Endothelial cell of umbilical vein (primary cell): ENCODE measurements at regions not wholly inside any gene's neighbourhood (a gene's known extent, or its start where the extent isn't known, plus 50 kb on each side); places are given as distances from the start of the nearest gene placed in this dataset.

Experiments
- BruUV-seq: library from RNA; stranded (reverse); fragments of 400-500 nt; replicated peaks from 2 replicates; lab custom pipeline; 2021; lab: Mats Ljungman, UMichigan
- CTCF ChIA-PET: fragments of 300-600, 350-600 bp; sonication (Branson Sonifier 250); formaldehyde crosslinking; loops from one replicate; lab custom pipeline; 2021; ENCODE audit warnings: antibody characterized with exemption, inconsistent platforms; lab: Charles Lee
- POLR2A ChIA-PET: fragments of 300-600, 350-600 bp; sonication (Branson Sonifier 250); formaldehyde crosslinking; loops from one replicate; lab custom pipeline; 2021; ENCODE audit warnings: antibody characterized with exemption, inconsistent platforms; lab: Charles Lee
- DNase-seq: peaks from one replicate; pipeline ENCODE4 v3.0.0-alpha.2; 2011; ENCODE audit warnings: low read depth, low spot score
- FAIRE-seq: peaks from 2 replicates; lab custom pipeline; 2011; peaks lifted over from hg19 to GRCh38; lab: Jason Lieb, UNC
- H2AFZ ChIP-seq: 2 replicates; pipeline ENCODE4 v1.6.0; 2012; ENCODE audit warnings: low read depth, low read length, control low read depth, inconsistent platforms
- H3K27ac ChIP-seq: 2 replicates; pipeline ENCODE4 v1.5.1; 2011; ENCODE audit warnings: low read depth, mild to moderate bottlenecking, control low read depth, low read length, moderate library complexity; ENCODE audit not compliant: insufficient read depth
- H3K27me3 ChIP-seq, 2 experiments: 2 replicates each; pipeline versions ENCODE4 v1.6.0 to v1.6.1; 2011; ENCODE audit warnings: low read length in 2 of 2, mixed read lengths in 1 of 2; ENCODE audit not compliant: control insufficient read depth in 2 of 2, insufficient read depth in 2 of 2
- H3K36me3 ChIP-seq, 2 experiments: 2 replicates in 1 of 2; 3 replicates in 1 of 2; pipeline ENCODE4 v1.5.1; 2011; ENCODE audit warnings: low read length in 2 of 2, mild to moderate bottlenecking in 1 of 2, moderate library complexity in 1 of 2; ENCODE audit not compliant: control insufficient read depth in 2 of 2, insufficient read depth in 2 of 2; ENCODE audit errors: extremely low read depth in 1 of 2
- H3K4me1 ChIP-seq: 3 replicates; pipeline ENCODE4 v1.5.1; 2011; ENCODE audit warnings: mild to moderate bottlenecking, low read length; ENCODE audit not compliant: control insufficient read depth, insufficient read depth; ENCODE audit errors: extremely low read depth
- H3K4me2 ChIP-seq: 2 replicates; pipeline ENCODE4 v1.6.1; 2011; ENCODE audit warnings: low read length, control low read depth, mixed read lengths; ENCODE audit not compliant: insufficient read depth
- H3K4me3 ChIP-seq, 3 experiments: fragments of 200-600 bp in 1 of 3; sonication (generic), shearing (Covaris generic) in 1 of 3; replicated peaks in 1 of 3; 2 replicates each; pipeline ENCODE4 v1.5.1; 2011 to 2016; ENCODE audit warnings: control low read depth in 3 of 3, low read length in 3 of 3, mild to moderate bottlenecking in 2 of 3, inconsistent platforms in 1 of 3, low read depth in 1 of 3, moderate library complexity in 1 of 3; ENCODE audit not compliant: insufficient read depth in 1 of 3
- H3K79me2 ChIP-seq: 2 replicates; pipeline ENCODE4 v1.6.0; 2012; ENCODE audit warnings: low read length, inconsistent platforms; ENCODE audit not compliant: control insufficient read depth, insufficient read depth
- H3K9ac ChIP-seq: replicated peaks from 2 replicates; pipeline ENCODE3; 2011; ENCODE audit warnings: low read length, control low read depth; ENCODE audit not compliant: insufficient read depth; ENCODE audit errors: extremely low read depth
- H3K9me1 ChIP-seq: replicated peaks from 3 replicates; pipeline ENCODE4 v1.6.0; 2011; ENCODE audit warnings: mild to moderate bottlenecking, low read length; ENCODE audit not compliant: control insufficient read depth, insufficient read depth; ENCODE audit errors: extremely low read depth
- H3K9me3 ChIP-seq: replicated peaks from 2 replicates; pipeline ENCODE4 v1.5.1; 2012; ENCODE audit warnings: low read length, inconsistent platforms; ENCODE audit not compliant: control insufficient read depth, insufficient read depth
- H4K20me1 ChIP-seq: replicated peaks from 2 replicates; pipeline ENCODE3; 2011; ENCODE audit warnings: mild to moderate bottlenecking, low read length; ENCODE audit not compliant: control insufficient read depth, insufficient read depth; ENCODE audit errors: extremely low read depth
- EZH2 ChIP-seq: IDR thresholded peaks from 2 replicates; pipeline ENCODE4 v1.6.1; 2012; ENCODE audit warnings: borderline replicate concordance, low read depth, mild to moderate bottlenecking, moderate library complexity, low read length, inconsistent platforms; ENCODE audit not compliant: severe bottlenecking
- FOS ChIP-seq: IDR thresholded peaks from 2 replicates; pipeline ENCODE4 v1.6.1; 2011; ENCODE audit warnings: mild to moderate bottlenecking, low read length, moderate library complexity, borderline replicate concordance; ENCODE audit not compliant: insufficient read depth
- GATA2 ChIP-seq: IDR thresholded peaks from 2 replicates; pipeline ENCODE4 v1.7.0; 2011; ENCODE audit warnings: low read depth, mild to moderate bottlenecking, moderate library complexity, mixed read lengths, low read length; ENCODE audit not compliant: insufficient read length, insufficient read depth
- JUN ChIP-seq: IDR thresholded peaks from 2 replicates; pipeline ENCODE4 v1.6.1; 2011; ENCODE audit warnings: borderline replicate concordance, low read depth; ENCODE audit not compliant: insufficient read length, insufficient read depth
- MYC ChIP-seq: IDR thresholded peaks from one replicate; pipeline ENCODE4 v1.6.1; 2011; ENCODE audit warnings: mild to moderate bottlenecking, low read depth, low read length
- POLR2A ChIP-seq: IDR thresholded peaks from 2 replicates; pipeline ENCODE4 v1.6.1; 2012; ENCODE audit warnings: low read depth, mild to moderate bottlenecking, control low read depth, low read length
- POLR2AphosphoS5 ChIP-seq: IDR thresholded peaks from 2 replicates; pipeline ENCODE4 v1.6.1; 2012; ENCODE audit warnings: low read depth, mild to moderate bottlenecking, control low read depth, low read length, moderate library complexity; ENCODE audit not compliant: insufficient read depth
- dilution Hi-C: fragments of 300-500 bp; cut with MboI; formaldehyde crosslinking; loops from one replicate; pipeline ENCODE4 v1.15.0; 2019; ENCODE audit warnings: low sequenced_read_pairs; ENCODE audit not compliant: extremely low pct_ligation_motif_present
- intact Hi-C: fragments of 100-400 bp; cut with micrococcal nuclease; formaldehyde crosslinking; loops from one replicate; pipeline ENCODE4 v1.10.0; 2022
- TF ChIP-seq, protein P1 (sequence below): IDR thresholded peaks from 2 replicates; pipeline ENCODE4 v1.6.1; 2011; ENCODE audit not compliant: insufficient read depth, insufficient read length
- TF ChIP-seq, protein P2 (sequence below), 2 donors: IDR thresholded peaks; 1 replicate in 1 of 2; 2 replicates in 1 of 2; pipeline ENCODE4 v1.5.1; 2011; ENCODE audit warnings: low read length in 2 of 2, mild to moderate bottlenecking in 2 of 2, moderate library complexity in 2 of 2, control low read depth in 1 of 2, inconsistent platforms in 1 of 2, low read depth in 1 of 2; ENCODE audit not compliant: insufficient read depth in 1 of 2; ENCODE audit errors: extremely low read depth in 1 of 2

- Histone ChIP-seq H3K4me3 (no peak overlapping the region), H3K27me3 (no peaks in the 10 kb centered on the region), H3K36me3 (no peaks in the 10 kb centered on the region), H3K27ac (no peak overlapping the region), H3K9me1 (no peaks in the 10 kb centered on the region), H3K9ac (no peak overlapping the region), H3K9me3 (no peaks in the 10 kb centered on the region), H4K20me1 (no peaks in the 10 kb centered on the region), H3K4me1 (no peaks in the 10 kb centered on the region), H3K79me2 (no peaks in the 10 kb centered on the region), H2AFZ (no peak overlapping the region), H3K4me2 (no peak overlapping the region)
- CTCF ChIA-PET: no interaction called here
- POLR2A ChIA-PET: interaction anchor here (0.6 kb wide), 1 partner anchor 110 kb away, joined by 4 read pairs; no protein-coding TSS in a partner anchor
- intact Hi-C loops: no loop called here
- TF ChIP-seq FOS (no peak), EZH2 (no peak), POLR2A (no peak), JUN (no peak), GATA2 (no peak), MYC (no peak), POLR2AphosphoS5 (no peak)
- TF ChIP-seq, protein P1, sequence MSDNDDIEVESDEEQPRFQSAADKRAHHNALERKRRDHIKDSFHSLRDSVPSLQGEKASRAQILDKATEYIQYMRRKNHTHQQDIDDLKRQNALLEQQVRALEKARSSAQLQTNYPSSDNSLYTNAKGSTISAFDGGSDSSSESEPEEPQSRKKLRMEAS: no peak
- TF ChIP-seq, protein P2, sequence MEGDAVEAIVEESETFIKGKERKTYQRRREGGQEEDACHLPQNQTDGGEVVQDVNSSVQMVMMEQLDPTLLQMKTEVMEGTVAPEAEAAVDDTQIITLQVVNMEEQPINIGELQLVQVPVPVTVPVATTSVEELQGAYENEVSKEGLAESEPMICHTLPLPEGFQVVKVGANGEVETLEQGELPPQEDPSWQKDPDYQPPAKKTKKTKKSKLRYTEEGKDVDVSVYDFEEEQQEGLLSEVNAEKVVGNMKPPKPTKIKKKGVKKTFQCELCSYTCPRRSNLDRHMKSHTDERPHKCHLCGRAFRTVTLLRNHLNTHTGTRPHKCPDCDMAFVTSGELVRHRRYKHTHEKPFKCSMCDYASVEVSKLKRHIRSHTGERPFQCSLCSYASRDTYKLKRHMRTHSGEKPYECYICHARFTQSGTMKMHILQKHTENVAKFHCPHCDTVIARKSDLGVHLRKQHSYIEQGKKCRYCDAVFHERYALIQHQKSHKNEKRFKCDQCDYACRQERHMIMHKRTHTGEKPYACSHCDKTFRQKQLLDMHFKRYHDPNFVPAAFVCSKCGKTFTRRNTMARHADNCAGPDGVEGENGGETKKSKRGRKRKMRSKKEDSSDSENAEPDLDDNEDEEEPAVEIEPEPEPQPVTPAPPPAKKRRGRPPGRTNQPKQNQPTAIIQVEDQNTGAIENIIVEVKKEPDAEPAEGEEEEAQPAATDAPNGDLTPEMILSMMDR (IDR thresholded peaks at IDR 0.05; ENCODE audit: extremely low read depth in 1 of 2, insufficient read depth in 1 of 2, low read depth in 1 of 2, low read length in 2 of 2): no peak
- BruUV-seq: no TSS peak
- FAIRE-seq: no peak
- dilution Hi-C loops: no loop called here
- DNase-seq: no peak
Observed at GRCh38 chr15:72932472-72932871, 119.8 kb upstream of the NEO1 start.
